ENCODE measurements at regions not wholly inside any gene's neighbourhood (a gene's known extent, or its start where the extent isn't known, plus 50 kb on each side); places are given as distances from the start of the nearest gene placed in this dataset.

DNA sequence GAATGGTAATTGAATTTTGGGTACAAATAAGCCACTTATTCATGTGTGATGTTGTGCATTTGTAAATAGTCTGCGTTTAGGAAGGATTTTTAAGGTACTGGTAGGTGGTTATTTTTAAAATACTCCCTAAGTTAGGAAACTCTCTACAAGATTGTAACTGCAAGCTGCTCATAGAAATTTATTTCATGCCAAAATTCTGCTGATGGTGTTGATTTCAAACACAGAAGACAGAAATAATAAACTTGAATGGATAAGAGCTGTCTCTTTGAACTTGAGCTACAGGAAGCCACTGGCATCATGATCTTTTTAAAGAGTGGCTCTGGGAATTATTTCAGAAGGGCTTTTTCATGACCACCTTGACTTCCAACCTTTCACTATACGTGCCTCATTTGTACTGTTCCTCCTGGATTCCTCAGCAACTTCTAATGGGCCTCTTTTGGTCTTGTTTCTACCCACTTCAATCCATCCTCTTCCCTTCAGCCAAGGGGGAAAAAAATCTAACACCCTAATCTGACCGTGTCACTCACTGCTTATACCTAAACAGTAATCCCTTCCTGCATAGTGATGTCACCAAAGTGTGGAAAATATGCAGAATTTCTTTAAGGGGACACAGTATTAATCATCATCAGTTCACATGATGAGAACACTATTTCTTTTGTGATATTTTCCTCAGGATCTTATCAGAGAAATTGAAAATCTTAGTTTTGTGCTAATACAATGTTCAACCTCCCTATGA lies 113.6 kb downstream of the PFDN4 start:
- in situ Hi-C loops (cut with HindIII; ENCODE audit: low pct_unique_long_range_greater_than_20kb, low sequenced_read_pairs): no loop called here
- DNase-seq (ENCODE audit: low read depth): no peak

DNA sequence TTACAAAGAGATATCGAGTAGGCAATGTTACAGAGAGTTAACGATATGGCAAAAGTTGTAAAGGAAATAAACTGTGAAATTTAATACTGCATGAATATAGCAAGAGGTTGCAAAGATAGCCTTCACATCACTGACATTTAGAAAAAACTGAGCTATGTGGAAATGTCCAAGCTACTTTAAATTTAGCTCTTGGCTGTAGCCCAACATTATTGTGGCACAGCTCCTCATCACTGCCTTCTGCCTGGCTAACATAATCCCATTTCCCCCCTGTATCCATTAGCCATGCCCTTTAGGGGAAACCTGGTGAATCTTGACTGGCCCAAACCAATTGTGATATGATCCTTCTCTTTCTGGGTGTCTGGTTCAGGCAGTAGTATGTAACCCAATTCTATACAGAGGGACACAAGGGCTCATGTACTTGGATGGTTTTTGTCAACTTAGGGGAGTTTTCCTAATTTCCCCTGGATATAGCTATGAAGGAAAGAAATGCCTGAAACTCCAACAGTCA lies 115.4 kb downstream of the PFDN4 start:
- no peak for DNase-seq (ENCODE audit: low read depth)
- in situ Hi-C loops (cut with HindIII; ENCODE audit: low pct_unique_long_range_greater_than_20kb, low sequenced_read_pairs): no loop called here

DNA sequence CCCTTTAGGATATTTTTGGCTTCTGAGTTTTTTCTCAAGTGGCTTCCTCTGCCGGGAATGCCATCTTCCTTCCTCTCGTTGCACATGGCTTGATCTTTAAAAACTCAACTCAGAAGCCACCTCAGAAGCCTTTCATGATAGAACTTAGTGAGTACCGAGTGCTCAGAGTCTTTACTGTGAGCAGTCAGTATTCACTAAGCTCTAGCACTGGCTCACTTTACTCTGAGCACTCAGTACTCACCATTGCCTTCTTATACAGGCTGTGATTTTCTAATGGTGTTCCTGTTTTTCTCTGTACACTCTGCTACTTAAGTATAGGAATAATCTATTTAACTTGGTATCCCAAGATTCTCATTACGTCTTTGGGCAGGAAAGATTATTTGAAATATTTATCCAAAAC lies 116.2 kb downstream of the PFDN4 start:
- in situ Hi-C loops (cut with HindIII; ENCODE audit: low pct_unique_long_range_greater_than_20kb, low sequenced_read_pairs): no loop called here
- DNase-seq (ENCODE audit: low read depth): no peak

DNA sequence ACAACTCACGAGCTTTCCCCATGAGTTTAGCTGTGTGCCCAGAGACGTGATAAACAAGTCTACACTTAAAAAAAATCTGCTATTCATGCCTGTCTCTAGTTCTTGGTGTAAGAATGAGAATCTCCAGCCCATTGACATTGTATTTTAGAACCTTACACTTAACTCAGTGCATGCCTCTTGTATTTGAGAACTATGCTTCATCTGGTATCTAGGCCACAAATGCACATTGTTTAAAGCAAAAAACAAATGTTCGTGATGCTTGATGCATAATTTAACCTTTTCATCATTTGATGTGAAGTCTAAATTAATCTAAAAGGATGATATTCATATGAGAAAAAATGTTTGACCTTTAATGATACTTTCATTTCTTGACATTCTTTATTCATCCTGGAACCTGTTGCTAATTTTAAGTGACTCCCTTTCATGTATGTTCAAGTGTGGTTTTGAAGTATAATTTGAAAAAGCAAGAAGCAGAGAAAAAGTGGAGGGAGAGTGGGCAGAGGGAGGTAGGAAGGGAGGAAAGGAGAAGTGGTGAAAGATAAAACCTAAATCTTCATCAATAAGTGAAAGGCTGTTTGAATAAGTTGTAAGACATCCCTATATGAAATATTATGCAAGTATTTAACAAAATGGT lies 116.9 kb downstream of the PFDN4 start:
- in situ Hi-C loops (cut with HindIII; ENCODE audit: low pct_unique_long_range_greater_than_20kb, low sequenced_read_pairs): no loop called here
- DNase-seq (ENCODE audit: low read depth): no peak

DNA sequence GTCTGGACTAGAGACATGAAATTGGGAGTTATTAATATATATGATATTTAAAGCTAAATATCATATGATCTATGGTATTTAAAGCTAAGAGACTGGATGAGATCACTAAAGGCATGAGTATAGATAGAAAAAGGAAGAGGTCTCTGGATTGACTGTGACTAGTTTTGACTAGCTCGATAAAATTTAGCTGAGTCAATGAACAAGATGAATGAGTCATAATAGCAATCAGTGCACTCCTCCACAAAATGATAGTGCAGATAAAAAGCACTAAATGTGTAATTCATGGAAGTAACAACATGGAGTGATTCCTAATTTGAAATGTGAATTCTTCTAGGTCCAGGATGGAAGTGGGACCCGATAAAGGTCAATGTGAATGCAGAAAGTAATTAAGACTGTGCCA lies 127.4 kb downstream of the PFDN4 start:
- DNase-seq (ENCODE audit: low read depth): no peak
- in situ Hi-C loops (cut with HindIII; ENCODE audit: low pct_unique_long_range_greater_than_20kb, low sequenced_read_pairs): no loop called here

DNA sequence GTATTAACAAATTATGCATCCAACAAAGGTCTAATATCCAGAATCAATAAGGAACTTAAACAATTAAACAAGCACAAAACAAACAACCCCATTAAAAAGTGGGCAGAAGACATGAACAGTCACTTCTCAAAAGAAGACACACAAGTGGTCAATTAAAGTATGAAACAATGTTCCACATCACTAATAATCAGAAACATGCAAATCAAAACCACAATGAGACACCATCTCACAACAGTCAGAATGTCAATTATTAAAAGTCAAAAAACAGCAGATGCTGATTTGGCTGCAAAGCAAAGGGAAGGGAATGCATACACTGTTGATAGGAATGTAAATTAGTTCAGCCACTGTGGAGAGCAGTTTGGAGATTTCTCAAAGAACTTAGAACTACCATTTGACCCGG lies 129.3 kb downstream of the PFDN4 start:
- DNase-seq (ENCODE audit: low read depth): no peak
- in situ Hi-C loops (cut with HindIII; ENCODE audit: low pct_unique_long_range_greater_than_20kb, low sequenced_read_pairs): no loop called here

DNA sequence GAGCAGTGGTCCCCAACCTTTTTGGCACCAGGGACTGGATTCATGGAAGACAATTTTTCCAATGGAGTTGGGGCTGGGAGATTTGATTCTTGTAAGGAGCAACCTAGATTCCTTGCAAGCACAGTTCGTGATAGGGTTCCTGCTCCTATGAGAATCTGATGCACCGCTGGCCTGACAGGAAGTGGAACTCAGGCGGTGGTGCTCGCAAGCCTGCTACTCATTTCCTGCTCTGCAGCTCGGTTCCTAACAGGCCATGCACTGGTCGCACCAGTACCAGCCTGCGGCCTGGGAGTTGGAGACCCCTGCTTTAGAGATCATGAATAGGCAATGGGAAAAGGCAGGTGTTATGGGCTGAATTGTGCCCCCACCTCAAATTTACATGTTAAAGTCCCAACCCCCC lies 131.2 kb downstream of the PFDN4 start:
- no peak for DNase-seq (ENCODE audit: low read depth)
- in situ Hi-C loops (cut with HindIII; ENCODE audit: low pct_unique_long_range_greater_than_20kb, low sequenced_read_pairs): no loop called here

DNA sequence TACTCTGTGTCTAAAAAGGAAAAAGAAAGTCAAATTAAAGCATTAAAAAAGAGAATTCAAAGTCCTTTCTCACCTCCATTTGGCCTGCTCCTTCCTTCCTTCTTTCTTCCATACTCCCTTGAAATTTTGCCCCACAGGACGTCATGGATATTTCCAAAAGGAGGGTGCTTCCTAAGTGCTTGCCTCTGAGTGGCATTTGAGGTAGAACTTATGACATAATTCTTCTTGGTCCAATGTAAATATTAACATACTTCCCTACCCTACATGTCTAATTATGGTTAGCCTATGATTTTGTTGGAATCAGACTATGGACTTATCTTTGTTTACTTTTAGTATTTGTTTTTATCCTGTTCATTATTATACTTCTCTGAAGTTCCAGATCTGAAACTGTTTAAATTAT lies 132.3 kb downstream of the PFDN4 start:
- in situ Hi-C loops (cut with HindIII; ENCODE audit: low pct_unique_long_range_greater_than_20kb, low sequenced_read_pairs): no loop called here
- no peak for DNase-seq (ENCODE audit: low read depth)

DNA sequence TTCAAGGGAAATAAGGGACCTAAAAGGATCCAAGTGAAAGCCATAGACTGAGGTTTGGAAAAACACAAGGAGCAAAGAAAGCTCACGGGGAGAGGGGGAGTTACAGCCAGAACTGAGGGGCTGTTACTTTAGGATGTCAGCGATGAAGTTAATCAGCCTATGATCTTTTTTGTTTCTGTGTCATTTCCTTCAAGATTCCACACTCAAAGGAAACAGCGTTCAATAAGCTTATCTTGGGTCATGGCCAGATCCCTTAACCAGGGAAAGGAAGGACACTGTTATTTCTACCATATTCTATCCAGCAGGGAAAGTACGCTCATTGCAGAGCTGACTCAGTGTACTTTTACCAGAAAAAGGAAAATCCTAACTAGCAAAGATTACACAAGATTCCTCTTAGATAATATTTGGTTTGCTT lies 132.8 kb downstream of the PFDN4 start:
- in situ Hi-C loops (cut with HindIII; ENCODE audit: low pct_unique_long_range_greater_than_20kb, low sequenced_read_pairs): no loop called here
- peak; percentile 64 for DNase-seq (ENCODE audit: low read depth)

DNA sequence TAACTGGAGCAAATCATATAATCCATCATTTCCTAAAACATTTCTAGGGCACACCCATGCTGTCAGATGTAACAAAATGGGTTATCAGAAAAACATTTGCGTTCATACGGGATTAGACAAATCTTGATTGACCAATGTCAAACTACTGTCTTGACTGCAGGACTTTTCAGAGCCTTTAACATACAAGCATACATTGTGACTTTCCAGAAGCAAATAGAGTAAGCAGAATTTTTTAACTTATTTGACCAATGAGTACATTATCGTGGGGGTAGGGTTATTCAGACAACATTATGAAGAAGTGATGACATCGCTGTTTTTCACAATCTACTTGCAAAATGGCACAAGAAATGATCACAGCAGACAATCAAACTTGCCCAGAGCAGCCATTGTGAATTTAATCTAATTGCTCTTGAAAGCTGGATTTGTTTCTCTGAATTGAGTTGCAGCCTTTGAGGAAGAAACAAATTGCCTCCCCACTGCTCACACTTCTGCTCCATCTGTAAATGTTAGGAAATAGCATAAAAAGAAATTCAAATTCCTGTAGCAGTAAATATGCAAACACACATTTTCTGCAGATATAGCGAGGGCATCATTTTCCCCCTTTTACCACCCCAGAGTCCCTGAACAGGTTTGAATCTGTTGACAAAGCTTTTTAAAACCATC lies 133.0 kb upstream of the DOK5 start:
- in situ Hi-C loops (cut with HindIII; ENCODE audit: low pct_unique_long_range_greater_than_20kb, low sequenced_read_pairs): no loop called here
- DNase-seq (ENCODE audit: low read depth): no peak

DNA sequence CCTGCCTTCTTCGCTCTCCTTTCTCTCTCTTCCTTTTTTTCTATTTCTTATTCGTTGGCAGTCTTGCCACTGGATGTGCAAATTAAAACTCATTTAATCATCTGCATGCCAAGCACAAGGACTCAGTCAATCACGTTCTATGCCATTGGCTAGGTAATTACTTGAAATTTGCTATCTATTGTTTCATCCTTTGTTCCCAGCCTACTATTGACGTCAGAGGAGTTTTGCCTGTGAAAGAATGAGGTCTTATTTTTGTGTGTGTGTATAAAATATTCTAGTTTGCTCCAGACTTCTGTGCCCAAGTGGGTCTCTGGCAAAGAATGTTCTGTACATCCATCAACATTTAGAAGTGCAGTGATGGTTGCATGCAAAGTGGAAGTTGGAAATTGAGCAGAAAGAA lies 132.3 kb upstream of the DOK5 start:
- in situ Hi-C loops (cut with HindIII; ENCODE audit: low pct_unique_long_range_greater_than_20kb, low sequenced_read_pairs): no loop called here
- no peak for DNase-seq (ENCODE audit: low read depth)

DNA sequence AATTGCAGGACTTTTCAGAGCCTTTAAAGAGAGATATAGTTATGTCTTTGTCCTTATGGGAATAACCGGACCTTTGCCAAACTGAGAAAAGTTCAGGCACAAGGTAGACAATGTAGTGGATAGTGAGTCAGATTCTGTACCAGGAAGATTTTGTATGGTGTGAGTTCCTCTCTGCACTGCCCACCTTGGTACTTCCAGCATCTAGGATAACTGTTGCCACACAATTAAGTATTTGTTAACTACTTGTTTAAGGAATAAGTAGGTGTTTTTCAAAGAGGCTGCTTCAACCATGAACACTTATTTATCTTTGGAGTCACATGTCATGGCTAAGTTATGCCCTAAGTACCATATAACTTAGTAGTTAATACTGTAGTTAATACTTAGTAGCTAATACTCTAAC lies 131.8 kb upstream of the DOK5 start:
- in situ Hi-C loops (cut with HindIII; ENCODE audit: low pct_unique_long_range_greater_than_20kb, low sequenced_read_pairs): no loop called here
- DNase-seq (ENCODE audit: low read depth): no peak

DNA sequence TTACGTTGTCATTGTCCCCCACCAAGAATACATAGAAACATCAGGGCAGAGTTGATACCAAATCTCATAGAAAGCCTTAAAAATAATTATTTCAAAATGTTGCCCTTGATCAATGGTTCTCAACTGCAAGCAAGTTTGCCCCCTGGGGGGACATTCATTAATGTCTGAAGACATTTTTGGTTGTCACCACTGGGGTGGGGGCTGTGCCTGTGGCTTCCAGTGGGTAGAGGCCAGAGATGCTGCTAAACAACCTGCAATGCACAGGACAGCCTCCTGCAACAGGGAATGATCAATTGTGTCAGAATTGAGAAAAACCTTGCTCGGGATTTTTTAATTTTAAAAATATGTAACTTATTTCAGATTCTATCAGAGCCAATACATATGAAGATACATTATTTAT lies 130.6 kb upstream of the DOK5 start:
- no peak for DNase-seq (ENCODE audit: low read depth)
- in situ Hi-C loops (cut with HindIII; ENCODE audit: low pct_unique_long_range_greater_than_20kb, low sequenced_read_pairs): no loop called here

DNA sequence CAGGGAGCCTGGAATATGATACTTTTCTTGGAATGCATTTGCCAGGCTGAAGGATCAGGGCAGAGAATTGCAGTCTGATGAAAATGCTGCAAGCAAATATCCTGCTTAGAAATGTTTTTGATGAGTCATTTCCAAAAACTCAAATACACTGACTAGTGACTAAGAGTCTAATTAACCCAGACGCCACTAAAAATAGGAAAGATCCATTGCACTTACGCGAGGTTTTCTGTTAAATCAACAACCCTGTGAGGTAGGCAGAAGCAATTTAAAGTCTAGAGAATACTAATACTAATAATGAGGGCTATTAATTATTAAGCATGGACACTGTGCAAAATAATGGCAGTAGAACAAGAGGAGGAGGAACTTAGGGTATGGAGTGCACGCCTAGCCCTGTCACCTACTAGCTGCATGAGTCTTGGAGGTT lies 130.1 kb upstream of the DOK5 start:
- in situ Hi-C loops (cut with HindIII; ENCODE audit: low pct_unique_long_range_greater_than_20kb, low sequenced_read_pairs): no loop called here
- peak; percentile 85 for DNase-seq (ENCODE audit: low read depth)

DNA sequence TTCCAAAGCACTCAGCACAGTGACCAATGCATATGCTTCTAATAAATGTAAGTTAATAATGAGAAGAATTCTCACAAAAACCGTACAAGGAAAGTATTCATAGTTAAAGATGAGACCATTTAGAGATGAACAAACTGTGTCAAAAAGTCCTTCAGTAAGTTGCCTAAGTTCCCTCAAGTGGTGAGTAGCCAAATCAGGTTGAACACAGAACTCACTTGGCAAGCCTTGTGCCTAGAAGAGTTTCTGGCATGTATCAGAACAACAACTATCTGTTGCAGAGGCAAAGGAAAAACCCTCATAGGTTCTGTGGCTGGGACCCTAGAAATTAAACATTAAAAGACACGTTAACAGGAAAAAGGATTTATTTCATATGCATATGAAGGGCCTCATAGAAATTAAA lies 129.6 kb upstream of the DOK5 start:
- no peak for DNase-seq (ENCODE audit: low read depth)
- in situ Hi-C loops (cut with HindIII; ENCODE audit: low pct_unique_long_range_greater_than_20kb, low sequenced_read_pairs): no loop called here

DNA sequence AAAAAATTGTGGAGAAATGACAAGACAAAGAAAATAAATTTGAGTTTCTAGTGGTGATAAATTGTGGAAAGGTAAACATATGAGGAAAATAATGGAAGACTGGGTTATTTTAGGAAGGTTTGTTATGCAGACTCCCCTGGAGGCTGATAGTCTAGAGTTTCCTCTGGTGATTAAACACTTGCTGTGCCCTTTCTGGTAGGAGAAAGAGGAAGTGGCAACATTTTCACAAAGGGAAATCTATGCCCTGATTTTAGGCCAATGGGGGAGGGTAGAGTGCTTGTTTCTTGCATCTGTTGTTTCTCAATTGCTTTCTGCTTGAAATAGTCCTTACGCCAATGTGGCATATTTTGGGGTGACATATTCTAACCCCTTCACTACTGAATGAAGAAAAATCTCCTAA lies 129.1 kb upstream of the DOK5 start:
- DNase-seq (ENCODE audit: low read depth): peak; percentile 29
- in situ Hi-C loops (cut with HindIII; ENCODE audit: low pct_unique_long_range_greater_than_20kb, low sequenced_read_pairs): no loop called here

DNA sequence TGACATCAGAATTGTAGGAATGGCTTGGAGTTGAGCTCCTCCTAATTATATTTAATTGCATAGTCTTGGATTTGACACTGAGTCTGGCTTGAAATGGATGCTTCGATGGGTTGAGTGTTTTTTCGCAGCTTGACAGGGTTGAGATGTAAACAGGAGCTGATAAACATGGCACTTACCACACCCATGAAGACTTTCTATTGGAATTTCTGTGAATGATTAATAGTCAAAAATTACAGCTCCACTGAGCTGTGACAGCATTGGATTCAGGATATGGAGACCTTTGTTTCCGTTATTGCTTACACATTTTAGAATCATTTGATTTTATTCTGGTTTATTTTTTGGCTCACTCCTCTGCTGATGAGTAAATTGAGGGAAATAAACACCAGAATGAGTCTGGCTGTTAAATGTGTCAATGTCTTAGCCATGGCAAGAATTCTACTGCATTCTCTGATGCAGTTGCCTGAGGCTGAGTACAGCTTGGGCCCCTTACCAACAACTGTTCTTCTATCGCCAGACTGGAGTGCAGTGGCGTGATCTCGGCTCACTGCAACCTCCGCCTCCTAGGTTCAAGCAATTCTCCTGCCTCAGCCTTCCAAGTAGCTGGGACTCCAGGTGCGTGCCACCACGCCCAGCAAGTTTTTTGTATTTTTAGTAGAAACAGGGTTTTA lies 128.1 kb upstream of the DOK5 start:
- in situ Hi-C loops (cut with HindIII; ENCODE audit: low pct_unique_long_range_greater_than_20kb, low sequenced_read_pairs): no loop called here
- peak; percentile 92 for DNase-seq (ENCODE audit: low read depth)

DNA sequence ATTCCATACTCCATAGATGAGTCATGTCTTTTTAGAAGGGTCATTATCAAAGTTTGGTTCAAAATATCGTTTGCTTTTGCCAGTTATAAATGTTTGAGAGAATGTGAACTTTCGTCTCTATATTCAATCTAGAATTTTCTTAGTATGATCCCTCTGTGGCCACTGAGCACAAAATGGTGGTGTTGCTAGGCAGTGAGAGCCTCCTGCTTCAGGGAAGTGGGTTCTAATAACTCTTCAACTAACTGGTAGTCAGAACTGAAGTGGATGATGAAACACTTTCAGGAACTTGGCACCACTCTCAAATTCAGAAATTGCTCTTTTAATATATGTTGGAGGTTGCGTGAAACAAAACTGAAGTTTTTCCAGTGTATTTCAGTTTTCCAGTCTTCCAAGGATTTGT lies 125.0 kb upstream of the DOK5 start:
- in situ Hi-C loops (cut with HindIII; ENCODE audit: low pct_unique_long_range_greater_than_20kb, low sequenced_read_pairs): no loop called here

More for the DNA sequence above, 125.0 kb upstream of the DOK5 start:
- DNase-seq (ENCODE audit: low read depth): no peak

Measured in Caki2 (cell line).